ENCODE measurements at regions not wholly inside any gene's neighbourhood (a gene's known extent, or its start where the extent isn't known, plus 50 kb on each side); places are given as distances from the start of the nearest gene placed in this dataset.

DNA sequence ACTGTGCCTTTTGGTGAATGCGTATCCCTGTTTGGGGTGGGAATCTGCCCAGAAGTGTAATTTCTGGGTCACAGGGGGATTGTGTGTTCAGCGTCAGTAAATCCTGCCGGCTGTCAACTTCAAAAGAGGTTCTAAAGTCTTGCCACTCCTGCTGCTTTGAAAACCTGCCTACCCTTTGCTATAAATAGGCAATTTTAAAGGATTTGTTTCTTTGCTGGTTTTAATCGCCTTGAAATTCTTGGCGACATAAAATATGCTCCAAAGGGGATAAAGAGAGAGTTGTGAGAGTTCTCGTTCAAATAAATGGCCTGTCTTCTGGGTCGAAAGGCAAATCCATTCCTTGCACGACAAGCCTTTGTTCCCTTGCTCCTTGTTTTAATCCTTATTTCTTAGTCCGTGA is 143.4 kb downstream of the IRF8 start:
- DNase-seq = no peak

DNA sequence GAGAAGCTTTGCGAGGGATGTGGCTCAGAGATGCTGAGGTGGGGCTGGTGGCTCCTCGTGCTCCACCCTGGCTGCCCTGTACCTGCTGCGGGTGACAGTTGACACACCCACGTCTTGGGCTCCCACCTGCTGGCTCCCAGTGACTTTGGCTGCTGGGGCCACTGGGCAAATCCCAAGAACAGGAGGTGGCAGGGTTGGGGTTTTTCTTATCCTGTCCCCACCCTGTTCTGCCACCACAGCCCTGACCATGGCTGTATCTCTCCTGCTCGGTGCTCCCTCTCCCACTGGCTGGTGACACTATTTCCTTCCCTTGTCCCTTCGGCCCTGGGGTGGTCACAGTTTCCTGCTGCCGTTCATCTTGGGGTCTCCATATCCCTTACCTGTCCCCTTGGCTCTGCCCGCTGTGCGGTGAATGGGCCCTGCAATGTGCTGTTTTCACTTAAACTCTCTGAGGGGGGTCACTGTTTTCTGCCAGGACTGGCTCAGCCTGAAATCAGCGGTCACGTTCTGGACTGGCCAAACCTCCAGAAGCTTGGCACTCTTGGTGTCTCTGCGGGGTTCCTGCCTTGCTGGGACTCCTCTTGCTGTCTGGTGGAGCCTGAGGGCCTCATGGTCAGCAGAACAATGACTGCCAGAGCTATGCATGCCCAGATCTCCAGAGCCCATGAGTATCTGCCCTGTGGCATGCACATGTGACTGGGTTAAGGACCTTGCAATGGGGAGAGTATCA is 144.2 kb downstream of the IRF8 start:
- no peak for DNase-seq

DNA sequence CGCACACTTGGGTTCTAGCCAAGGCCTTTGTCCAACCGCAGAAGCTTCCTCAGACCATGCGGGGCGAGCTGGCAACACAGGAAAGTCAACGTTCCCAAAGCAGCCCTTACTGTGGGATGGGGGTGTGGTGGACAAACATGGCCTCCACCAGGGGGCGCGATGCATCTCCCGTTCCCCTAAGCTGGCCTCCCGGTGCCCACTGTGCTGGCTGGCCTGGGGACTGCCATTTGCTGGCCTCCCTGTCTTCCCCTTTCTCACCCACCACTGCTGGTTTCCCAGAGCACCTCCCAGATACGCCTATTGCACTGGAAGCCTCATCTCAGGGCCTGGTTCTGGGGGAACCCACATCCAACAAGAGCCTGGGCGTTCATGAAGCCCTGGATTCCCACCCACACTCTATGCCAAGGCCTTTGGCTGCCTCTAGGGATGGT is 145.3 kb downstream of the IRF8 start:
- DNase-seq = no peak

DNA sequence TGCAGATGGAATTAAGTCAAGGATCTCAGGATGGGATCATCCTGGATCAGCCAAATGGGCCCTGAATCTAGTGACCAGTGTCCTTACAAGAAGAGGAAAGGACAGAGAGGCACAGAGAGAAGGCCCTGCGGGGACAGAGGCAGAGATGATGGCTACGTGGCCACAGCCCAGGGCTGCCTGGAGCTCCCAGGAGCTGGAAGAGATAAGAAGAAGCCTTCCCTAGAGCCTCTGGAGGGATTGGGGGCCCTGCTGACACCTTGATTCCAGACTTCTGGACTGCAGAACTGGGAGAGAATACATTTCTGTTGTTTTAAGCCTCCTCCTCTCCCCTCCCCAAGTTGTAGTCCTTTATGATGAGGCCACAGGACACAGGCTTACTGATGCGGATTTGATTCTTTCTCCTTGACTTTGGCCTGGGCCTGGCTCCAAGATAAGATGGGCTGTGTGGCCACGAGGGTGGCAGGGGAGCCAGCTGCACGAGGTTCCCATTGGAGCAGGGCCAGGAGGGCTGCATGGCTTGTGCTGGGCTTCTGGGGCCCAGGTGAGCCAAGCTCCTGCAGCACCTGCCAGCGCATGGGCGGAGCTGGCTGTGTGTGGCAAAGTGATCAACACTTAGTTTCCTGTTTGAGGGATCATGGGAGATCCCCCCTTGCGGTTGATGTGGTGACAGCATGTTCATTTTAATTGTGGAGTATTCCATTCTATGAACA is 146.1 kb downstream of the IRF8 start:
- no peak for DNase-seq

DNA sequence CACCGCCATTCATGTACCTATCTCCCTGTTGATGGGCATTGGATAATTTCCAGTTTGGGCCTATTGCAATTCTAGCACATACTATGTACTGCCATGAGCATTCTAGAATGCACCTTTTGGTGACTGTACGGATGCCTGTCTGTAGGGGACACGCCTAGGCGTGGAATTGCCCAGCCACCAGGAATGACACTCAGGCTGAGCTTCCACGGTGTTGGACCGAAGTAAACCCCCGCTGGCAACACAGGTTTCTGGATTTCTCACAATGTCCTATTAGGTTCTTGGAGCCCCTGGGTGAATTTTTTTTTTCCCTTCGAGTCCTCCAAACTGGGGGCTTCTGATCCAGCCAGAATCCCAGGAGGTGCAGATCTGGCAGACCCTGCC is 146.6 kb downstream of the IRF8 start:
- no peak for DNase-seq

DNA sequence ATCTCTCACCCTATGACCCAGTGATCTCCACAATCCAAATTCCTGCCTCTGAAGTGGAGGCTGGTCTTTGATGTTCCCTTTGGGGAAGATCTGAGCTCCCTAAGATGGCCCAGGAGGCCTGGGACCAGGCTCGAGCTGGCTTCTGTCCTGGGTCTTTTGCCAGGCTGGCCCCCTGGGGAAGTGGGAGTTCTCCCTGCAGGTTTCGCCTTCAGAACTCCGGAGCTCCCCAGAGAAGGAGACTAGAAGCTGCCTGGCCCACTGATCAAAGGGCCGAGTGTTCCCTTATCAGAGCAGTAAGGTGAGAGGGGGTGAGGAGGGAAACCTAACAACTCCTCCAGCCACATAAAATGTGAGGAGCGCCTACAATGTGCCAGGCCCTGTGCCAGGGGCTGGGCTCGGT is 147.1 kb downstream of the IRF8 start:
- no peak for DNase-seq

DNA sequence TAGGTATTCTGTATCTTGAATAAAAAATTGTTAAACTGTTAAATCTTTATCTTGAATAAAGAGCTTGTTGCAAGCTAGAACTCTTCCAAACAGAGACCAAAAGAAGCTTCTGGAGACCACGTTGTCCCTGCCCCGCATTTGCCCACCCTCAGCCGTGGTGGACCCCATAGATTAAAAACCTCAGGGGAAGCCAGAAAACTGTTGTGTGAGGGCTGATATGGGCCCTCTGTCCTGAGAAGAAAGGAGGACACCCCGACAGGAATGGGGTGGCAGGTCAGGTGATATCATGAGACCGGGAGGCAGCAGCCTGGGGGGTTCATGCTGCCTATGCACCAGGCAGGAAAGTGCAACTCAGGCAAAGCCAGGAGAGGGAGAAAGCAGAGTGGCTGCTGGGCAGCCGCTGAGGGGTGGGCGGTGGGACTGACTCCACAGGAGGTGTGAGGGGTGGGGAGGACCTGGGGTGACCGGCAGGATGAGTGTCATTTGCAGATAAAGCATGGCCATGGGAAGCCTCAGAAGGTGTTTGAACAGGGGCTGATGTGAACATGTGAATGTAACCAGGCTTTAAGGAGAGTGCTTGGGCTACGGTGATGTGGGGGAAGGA is 147.8 kb downstream of the IRF8 start:
- no peak for DNase-seq

DNA sequence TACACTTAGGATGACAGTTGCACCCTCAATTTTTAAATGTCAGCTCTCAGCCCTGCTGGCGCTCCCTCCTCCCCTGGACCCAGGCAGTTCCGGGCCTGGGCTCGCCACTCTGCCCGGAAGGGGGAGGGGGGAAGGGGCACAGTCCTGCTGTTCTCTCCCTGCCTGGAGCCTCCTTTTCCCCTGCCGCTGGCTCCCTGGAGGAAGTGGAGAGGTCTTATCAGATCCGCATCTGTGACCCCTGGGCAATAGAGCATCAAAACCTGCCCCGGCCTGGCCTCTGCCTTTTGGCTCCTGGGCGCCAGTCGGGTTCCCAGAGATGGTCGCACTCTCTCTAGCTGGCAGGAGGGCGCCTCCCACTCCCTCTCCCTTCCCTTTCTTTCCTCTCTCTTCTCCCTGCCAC is 149.3 kb downstream of the IRF8 start:
- DNase-seq = no peak

DNA sequence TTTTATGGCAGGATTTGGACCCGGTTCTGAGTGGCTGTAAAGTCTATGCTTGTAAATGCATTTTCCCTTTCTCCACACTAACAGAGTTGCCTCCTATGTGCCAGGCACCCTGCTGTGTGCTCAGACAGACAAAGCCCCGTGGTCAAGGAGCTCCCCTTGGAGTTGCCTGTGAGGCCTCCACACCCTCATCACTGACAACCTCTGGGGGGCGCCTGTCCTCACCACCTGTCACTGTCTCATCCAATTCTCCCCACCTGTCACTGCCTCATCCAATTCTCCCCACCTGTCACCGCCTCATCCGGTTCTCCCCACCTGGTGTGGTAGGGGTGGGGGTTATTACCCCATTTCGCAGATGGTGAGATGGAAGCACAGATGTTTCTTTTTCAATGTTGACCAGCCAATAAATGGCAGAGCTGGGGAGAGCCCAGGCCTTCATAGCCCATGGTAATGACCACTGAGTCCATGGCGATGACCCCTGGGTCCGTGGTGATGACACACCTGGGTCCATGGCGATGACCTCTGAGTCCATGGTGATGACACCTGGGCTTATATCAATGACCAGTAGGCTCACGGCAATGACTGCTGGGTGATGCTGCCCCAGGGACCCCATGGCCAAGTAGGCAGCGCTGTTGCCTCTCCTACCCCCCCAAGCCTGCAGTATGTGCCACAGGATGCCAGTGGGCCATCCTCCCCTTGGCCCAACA is 150.1 kb downstream of the IRF8 start:
- no peak for DNase-seq

DNA sequence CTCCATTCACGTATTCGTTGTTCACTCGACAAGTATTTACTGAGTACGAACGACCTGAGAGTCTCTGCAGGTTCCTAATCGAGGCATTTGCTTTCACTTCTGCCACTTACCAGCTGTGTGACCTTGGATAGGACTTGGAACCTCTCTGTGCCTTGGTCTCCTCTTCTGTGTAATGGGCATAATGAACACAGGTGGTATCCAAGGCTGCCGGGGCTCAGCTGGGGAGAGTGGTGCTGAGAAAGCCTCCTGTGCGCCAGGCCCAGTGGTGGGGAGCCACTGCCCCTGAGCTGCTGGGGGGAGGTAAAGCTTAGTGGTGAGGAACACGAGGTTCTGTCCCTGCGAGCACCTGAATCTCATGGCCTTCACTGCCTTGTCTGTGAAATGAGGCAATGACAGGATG is 150.7 kb downstream of the IRF8 start:
- DNase-seq = no peak

DNA sequence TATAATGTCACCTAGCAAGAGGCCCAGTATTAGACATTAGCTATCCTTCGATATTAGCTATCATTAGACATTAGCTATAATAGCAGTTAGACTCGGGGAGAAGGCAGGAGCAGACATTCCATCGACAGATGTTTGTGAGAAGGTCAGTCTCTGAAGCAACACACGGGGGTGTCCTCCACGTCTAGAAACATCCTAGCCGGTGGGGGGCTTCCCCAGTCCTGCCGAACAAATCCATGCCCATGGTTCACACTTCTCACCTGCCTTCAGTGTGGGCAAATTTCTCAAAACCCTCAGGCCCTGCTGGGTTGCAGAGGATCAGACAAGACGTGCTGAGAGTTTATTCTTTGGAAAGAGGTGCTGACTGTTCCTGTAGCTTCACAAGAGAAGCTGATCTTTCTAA is 151.1 kb downstream of the IRF8 start:
- DNase-seq = no peak

DNA sequence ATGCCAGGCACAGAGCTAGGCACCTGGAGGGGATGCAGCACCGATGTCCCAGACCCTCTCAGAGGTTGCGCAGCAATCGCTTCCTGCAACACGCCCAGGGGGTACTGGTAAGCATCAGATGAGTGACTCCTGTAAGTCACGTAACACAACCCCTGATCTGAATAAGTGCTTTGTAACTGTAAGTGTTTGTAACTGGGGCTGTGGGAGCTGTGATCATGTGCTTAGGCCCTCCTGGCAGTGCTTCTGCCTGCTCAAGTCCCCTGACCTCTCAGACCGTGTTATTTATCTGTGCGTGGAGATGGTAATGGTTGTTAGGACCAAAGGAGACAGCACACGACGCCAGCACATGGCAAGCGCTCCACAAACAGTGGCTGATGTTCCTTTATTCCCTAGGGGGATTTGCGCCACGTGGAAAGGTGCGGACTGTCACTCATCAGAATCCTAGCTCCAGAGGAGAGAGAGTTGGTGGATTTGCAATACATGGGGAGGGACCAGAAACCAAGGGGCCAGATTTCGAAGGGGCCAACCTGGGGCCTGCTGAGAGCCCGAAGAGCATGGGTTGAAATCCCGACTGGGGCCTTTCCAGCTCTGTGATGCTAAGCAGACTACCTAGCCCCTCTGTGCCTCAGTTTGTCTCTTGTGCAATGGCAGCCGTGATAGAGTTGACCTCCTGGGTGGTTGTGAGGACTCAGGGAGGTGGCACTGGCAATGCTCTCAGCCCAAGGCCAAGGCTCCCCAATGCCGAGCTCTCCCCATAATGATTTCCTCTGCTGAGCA is 151.8 kb downstream of the IRF8 start:
- no peak for DNase-seq

DNA sequence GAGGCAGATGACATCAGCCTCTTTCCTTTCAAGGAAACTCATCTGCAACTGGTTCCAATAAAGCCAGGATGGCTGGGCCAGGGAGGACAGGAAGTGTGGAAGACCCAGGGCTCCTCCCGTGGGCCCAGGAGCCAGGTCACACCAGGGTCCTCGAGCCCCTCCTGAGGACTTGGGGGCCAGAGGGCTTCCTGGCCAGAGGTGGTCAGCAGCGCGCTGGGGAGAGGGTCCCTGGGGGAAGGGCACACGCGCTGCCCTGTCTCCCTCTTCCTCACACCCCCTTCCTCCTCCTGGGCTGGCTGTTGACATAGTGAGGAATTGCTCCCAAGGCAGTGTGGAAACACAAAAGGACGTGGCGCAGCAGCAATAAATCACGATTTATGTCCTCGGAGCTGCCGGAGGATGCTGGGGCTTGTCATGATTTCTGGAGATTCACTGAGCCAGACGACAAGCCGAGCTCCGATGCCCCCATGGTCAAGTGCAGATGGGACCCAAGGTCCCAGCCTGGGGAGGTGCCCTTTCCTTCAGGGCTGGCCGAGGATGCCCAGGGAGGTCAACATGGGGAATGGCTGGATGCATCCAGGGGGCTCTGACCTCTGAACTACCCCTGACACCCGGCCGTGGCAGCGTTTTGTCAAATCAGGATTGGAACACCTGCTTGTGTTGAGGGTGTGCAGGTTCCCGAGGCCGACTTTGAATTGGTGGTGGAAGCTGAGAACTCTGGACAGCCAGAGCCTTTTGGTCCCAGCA is 152.6 kb downstream of the IRF8 start:
- DNase-seq = no peak

DNA sequence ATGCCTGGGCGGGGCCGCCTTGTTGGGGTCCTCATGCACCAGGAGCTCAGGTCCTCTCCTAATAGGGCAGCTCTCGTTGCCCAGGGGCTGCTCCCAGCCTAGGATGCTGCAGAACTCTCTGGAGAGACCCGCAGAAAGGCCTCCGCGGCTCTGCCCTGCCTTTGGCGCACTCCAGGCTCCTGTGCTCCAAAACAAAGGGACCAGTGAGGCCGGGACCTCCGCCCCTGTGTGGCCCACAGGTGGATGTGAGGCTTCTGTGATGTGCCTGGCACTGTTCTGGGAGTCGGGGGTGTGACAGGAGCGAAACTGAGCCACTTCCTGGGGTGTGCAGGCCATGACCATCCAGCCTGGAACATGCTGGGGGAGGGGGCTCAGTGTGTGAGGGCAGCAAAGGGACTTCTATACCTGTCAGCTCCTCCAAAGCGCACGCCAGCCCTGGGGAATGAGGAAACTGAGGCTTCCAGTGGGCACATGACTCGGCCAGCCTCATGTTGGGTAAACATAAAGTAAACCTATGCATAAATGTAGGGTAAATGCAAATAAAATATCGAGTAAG is 153.2 kb downstream of the IRF8 start:
- no peak for DNase-seq

DNA sequence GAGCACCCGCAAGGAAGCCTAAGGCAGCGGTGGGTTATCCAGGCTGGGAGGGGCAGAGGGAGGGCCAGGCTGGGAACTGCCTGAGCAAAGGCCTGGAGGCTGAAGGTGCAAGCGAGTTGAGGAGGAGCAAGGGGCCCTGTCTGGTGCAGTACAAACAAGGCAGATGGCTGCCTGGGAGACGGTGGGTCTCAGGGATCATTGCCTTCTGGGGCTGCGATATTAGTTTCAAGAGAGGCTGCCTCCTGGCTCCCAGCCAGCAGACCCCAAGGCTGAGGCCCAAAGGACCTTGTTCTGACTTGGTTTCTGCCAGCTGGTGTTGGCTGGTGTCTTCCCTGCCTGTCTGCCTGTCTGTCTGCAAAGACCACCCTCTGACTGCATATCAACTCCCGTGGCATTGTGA is 154.0 kb downstream of the IRF8 start:
- DNase-seq = no peak

DNA sequence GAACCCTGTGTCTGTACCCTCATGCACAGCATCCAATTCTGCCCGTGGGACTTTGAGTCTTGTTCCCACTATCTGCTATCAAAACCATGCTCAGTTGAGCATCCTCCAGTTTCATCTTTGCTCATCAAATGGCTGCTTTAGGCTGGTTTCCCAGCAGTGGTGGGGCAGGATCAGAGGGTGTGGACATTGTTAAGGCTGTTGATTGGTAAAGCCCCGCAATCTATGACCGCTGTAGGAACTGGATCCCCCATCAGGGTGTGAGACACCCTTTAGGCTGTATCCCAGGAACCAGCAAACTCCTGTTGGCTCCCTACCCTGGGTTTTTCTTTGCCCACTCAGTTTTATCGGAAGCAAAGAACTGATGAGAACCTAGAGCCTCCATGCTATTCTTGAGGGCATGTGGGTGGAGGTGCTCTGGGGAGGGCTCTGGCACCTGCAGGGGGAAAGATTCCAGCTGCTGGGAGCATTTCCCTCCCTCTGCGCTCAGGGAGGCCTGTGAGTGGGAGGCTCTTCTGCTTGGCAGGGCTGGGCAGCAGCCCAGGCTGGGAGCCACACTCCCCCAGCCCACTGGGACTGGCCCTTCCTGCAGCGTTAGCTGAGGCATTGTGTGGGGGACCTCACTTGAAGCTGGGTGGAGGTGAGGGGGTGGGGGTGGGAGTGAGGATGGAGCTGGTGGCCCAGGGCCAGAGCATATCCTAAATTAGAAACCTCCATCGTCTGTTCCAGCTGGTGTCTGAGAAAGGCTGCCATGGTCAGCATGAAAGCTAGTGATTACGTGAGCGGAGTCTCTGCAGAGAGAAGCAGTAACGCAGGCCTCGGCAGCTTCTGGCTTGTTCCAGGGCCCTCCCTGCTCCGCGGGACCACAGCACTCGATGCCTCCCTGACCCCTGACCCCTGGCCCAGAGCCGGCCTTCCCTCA is 160.6 kb downstream of the IRF8 start:
- DNase-seq = no peak

DNA sequence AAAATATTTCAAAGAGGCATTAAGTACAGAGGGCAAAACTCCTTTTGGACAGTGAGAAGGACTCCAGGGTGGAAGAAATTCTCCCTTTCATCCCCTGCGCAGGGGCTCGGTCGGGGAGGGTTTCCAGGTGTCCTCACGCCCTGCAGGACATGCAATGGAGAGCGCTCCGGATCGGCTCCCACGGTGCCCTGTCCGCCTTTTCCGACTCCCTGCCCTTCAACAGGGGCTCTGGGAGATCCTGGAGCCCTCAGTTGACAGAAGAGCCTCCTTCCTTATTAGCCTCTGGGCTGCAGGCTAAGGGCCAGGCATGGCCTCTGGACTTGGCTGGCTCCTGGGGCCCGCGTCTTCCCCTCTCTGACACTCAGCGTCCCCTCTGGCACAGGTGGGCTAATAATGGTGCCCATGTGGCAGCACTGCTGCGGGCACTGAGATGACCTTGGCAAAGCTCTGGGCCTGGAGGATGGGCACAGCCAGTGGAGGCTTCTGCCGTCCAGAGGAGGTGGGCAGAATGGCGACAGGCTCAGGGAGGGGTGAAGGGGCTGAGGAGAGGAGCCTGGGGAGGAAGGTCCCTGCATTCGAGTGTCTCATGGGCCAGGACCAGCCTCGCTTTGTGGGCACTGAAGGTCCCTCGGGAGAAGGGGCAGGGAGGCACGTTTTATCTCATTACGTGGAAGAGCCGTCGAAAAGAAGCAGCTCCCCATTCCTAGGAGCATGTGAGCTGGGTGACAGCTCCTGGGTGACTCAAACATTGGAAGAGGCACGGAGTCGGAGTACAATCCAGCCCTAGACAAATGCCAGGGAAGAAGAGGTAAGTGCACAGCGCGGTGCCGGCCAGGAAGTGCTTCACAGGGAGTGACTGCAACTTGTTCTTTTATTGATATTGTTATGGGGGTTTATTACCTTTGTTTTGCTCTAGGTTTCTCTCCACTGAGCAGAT is 161.7 kb downstream of the IRF8 start:
- DNase-seq = no peak

DNA sequence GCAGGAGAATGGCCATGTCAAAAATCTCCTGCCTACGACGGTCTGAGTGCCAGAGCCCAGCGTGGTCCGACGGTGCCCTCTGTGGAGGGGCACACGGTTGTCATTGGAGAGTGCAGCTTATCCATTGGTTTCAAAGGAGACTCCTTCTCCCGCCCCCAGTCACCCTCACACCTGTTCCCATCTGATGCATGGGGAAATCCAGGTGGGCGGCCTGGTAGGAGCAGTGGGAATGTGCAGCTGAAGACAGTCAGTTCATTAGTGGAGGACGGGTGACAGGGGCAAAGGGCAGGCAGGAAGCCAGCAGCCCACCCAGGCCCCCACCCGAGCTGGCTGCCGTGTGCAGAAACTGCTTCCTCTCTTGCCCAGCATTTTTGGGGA is 162.3 kb downstream of the IRF8 start:
- DNase-seq = no peak

DNA sequence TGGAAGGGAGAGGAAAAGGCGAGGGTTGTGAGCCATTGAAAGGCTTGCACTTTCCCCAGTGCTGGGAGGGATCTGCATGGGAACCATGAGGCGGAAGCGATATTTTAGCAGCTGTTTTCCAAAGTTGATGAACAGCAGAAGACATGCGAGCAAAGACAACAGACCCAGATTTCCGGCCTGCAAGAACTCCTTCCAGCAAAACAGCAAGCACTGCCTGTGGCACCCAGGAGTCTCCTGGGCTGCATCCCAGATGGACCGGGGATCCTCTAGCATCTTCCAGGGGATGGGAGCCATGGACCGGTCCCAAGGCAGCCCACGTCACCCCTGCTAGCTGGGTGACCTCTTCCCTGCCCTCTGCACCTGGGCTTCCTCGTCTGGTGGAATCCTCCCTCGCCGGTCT is 162.8 kb downstream of the IRF8 start:
- DNase-seq = no peak
